ENCODE measurements at regions not wholly inside any gene's neighbourhood (a gene's known extent, or its start where the extent isn't known, plus 50 kb on each side); places are given as distances from the start of the nearest gene placed in this dataset.

DNA sequence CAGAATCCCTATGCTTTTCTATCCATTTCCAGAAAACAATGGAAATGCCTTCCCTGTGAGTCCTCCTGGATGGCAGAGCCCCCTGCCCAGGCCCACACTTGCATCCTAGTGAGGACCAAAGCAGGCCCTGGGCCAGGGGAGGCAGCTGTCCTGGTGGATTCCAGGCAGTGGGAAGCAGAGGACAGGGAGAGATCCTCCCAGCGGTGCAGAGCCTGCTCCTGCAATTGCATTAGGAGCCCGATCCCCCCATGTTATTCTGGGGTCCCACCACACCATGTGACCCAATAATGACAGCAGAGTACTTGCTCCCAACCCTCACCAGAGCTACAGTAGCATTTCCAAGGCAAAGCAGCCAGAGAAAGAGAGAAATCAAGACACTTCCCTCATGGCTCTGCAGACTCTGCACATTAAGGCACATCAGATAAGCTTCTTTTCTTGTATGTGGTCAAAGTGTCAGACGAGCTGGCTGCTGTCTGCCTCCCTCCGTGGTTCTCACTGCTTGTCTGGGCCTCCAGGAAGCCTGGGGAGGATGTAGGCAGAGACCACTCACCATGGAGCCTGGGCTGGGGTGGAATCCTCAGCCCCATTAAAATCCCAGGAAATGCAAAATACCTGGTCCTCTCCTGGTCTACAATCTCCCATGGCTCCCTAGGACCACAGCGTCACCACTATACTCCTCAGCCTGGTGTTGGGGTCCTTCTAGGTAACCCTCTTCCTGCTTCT is 54.9 kb upstream of the RUNX3 start:
- Histone ChIP-seq H3K9ac (ENCODE audit: insufficient read depth, low read depth, low read length) (no peak overlapping the region), H3K9me3 (ENCODE audit: low read length) (no peaks in the 10 kb centered on the region), H3K4me2 (ENCODE audit: low read depth, low read length) (no peak overlapping the region), H3K79me2 (ENCODE audit: insufficient read depth, low read length) (no peaks in the 10 kb centered on the region), H3K27ac (ENCODE audit: extremely low read length, insufficient read depth, low read length) (no peak overlapping the region), H3K4me1 (ENCODE audit: insufficient read depth, low read length) (no peaks in the 10 kb centered on the region), H2AFZ (ENCODE audit: low read length) (no peak overlapping the region), H4K20me1 (ENCODE audit: insufficient read depth, low read length) (no peaks in the 10 kb centered on the region), H3K36me3 (replicated peaks in 1 of 2; ENCODE audit: control insufficient read depth in 1 of 2, insufficient read depth in 2 of 2, low read length in 2 of 2) (no peaks in the 10 kb centered on the region), H3K27me3 (ENCODE audit: control insufficient read depth in 1 of 2, insufficient read depth in 2 of 2, low read length in 2 of 2) (peaks cover 1 to 48% of the 10 kb centered on the region in 2 experiments; a peak in 3 of 5 replicates), H3K4me3 (replicated peaks in 1 of 3; ENCODE audit: insufficient read depth in 1 of 3, low read depth in 2 of 3, low read length in 3 of 3) (no peak overlapping the region)
- no peak for ATAC-seq
- TF ChIP-seq, protein P1, sequence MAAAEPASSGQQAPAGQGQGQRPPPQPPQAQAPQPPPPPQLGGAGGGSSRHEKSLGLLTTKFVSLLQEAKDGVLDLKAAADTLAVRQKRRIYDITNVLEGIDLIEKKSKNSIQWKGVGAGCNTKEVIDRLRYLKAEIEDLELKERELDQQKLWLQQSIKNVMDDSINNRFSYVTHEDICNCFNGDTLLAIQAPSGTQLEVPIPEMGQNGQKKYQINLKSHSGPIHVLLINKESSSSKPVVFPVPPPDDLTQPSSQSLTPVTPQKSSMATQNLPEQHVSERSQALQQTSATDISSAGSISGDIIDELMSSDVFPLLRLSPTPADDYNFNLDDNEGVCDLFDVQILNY (CRISPR knock-in tag; conservative IDR thresholded peaks at IDR 0.05) = no peak
- TF ChIP-seq, protein P2, sequence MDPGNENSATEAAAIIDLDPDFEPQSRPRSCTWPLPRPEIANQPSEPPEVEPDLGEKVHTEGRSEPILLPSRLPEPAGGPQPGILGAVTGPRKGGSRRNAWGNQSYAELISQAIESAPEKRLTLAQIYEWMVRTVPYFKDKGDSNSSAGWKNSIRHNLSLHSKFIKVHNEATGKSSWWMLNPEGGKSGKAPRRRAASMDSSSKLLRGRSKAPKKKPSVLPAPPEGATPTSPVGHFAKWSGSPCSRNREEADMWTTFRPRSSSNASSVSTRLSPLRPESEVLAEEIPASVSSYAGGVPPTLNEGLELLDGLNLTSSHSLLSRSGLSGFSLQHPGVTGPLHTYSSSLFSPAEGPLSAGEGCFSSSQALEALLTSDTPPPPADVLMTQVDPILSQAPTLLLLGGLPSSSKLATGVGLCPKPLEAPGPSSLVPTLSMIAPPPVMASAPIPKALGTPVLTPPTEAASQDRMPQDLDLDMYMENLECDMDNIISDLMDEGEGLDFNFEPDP (CRISPR knock-in tag; conservative IDR thresholded peaks at IDR 0.05) = no peak
- no peak for FAIRE-seq
- intact Hi-C loops (cut with micrococcal nuclease; ENCODE audit: unreplicated experiment) = no loop called here
- WGBS (ENCODE audit: low lambda C conversion rate) = 5% methylated on average over 4 of the region's 5 CpGs
- no peak for DNase-seq (ENCODE audit: low spot score)
- in situ Hi-C loops (cut with HindIII; ENCODE audit: extremely low pct_ligation_motif_present, low pct_unique_long_range_greater_than_20kb) = no loop called here
- ChIA-PET POLR2A (no interaction called here), CTCF (ENCODE audit: low intra/inter-chr PET ratio, low total read pairs) (no interaction called here)
- BruUV-seq (replicated peaks) = no TSS peak

DNA sequence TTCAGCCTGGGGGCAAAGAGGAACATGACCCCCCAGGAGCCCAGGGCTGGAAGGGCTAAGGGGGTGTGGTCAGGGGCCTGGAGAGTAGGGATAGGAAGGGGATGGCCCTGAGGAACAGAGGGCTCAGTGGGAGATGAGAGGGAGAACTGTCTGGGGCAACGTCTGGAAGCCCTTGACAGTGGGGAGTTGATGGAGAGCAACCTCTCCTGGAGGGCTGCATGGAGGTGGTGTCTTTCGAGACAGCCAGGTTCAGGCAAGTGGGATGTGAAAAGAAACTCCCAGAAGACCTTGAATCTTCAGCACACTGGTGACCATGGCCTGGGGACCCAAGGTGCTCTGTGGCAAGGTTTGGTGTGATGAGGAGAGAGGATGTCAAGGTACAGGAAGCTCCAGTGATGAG is 54.2 kb upstream of the RUNX3 start:
- H3K27ac ChIP-seq (ENCODE audit: extremely low read length, insufficient read depth, low read length) = no peak overlapping the region
- H3K4me1 ChIP-seq (ENCODE audit: insufficient read depth, low read length) = no peaks in the 10 kb centered on the region
- CTCF ChIA-PET (ENCODE audit: low intra/inter-chr PET ratio, low total read pairs) = no interaction called here
- intact Hi-C loops (cut with micrococcal nuclease; ENCODE audit: unreplicated experiment) (no loop called here), in situ Hi-C loops (cut with HindIII; ENCODE audit: extremely low pct_ligation_motif_present, low pct_unique_long_range_greater_than_20kb) (no loop called here)
- POLR2A ChIA-PET = no interaction called here
- no peak overlapping the region for H3K9ac ChIP-seq (ENCODE audit: insufficient read depth, low read depth, low read length)
- no TSS peak for BruUV-seq (replicated peaks)
- H3K4me3 ChIP-seq (replicated peaks in 1 of 3; ENCODE audit: insufficient read depth in 1 of 3, low read depth in 2 of 3, low read length in 3 of 3) = no peak overlapping the region
- H3K4me2 ChIP-seq (ENCODE audit: low read depth, low read length) = no peak overlapping the region
- DNase-seq (ENCODE audit: low spot score) = no peak
- no peaks in the 10 kb centered on the region for H3K9me3 ChIP-seq (ENCODE audit: low read length)
- no peak for ATAC-seq
- H3K27me3 ChIP-seq (ENCODE audit: control insufficient read depth in 1 of 2, insufficient read depth in 2 of 2, low read length in 2 of 2) = peaks cover 1 to 44% of the 10 kb centered on the region in 2 experiments; a peak in 3 of 5 replicates
- no peak overlapping the region for H2AFZ ChIP-seq (ENCODE audit: low read length)
- H4K20me1 ChIP-seq (ENCODE audit: insufficient read depth, low read length) = no peaks in the 10 kb centered on the region
- WGBS (ENCODE audit: low lambda C conversion rate) = 0% methylated on average over 2 of the region's 2 CpGs
- H3K79me2 ChIP-seq (ENCODE audit: insufficient read depth, low read length) = no peaks in the 10 kb centered on the region
- no peaks in the 10 kb centered on the region for H3K36me3 ChIP-seq (replicated peaks in 1 of 2; ENCODE audit: control insufficient read depth in 1 of 2, insufficient read depth in 2 of 2, low read length in 2 of 2)
- no peak for FAIRE-seq
- TF ChIP-seq ZNF3 (CRISPR knock-in tag; IDR thresholded peaks at IDR 0.05) (no peak), HNRNPUL1 (IDR thresholded peaks at IDR 0.05; ENCODE audit: low read depth, low read length) (no peak), AHR (CRISPR knock-in tag; IDR thresholded peaks at IDR 0.05) (no peak), ZNF556 (CRISPR knock-in tag; IDR thresholded peaks at IDR 0.05; ENCODE audit: borderline replicate concordance) (no peak), ZNF207 (IDR thresholded peaks at IDR 0.05; ENCODE audit: borderline replicate concordance) (no peak), MAZ (IDR thresholded peaks at IDR 0.05; ENCODE audit: borderline replicate concordance, low read depth, low read length) (no peak), MAZ (CRISPR knock-in tag; IDR thresholded peaks at IDR 0.05; ENCODE audit: low read depth) (no peak), JUNB (CRISPR knock-in tag; IDR thresholded peaks at IDR 0.05; ENCODE audit: borderline replicate concordance) (no peak), ZSCAN25 (CRISPR knock-in tag; IDR thresholded peaks at IDR 0.05) (no peak)
- TF ChIP-seq, protein P3, sequence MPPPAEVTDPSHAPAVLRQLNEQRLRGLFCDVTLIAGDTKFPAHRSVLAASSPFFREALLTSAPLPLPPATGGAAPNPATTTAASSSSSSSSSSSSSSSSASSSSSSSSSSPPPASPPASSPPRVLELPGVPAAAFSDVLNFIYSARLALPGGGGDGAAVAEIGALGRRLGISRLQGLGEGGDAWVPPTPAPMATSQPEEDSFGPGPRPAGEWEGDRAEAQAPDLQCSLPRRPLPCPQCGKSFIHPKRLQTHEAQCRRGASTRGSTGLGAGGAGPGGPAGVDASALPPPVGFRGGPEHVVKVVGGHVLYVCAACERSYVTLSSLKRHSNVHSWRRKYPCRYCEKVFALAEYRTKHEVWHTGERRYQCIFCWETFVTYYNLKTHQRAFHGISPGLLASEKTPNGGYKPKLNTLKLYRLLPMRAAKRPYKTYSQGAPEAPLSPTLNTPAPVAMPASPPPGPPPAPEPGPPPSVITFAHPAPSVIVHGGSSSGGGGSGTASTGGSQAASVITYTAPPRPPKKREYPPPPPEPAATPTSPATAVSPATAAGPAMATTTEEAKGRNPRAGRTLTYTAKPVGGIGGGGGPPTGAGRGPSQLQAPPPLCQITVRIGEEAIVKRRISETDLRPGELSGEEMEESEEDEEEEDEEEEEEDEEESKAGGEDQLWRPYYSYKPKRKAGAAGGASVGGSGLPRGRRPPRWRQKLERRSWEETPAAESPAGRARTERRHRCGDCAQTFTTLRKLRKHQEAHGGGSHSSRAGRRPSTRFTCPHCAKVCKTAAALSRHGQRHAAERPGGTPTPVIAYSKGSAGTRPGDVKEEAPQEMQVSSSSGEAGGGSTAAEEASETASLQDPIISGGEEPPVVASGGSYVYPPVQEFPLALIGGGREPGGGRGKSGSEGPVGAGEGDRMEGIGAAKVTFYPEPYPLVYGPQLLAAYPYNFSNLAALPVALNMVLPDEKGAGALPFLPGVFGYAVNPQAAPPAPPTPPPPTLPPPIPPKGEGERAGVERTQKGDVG (CRISPR knock-in tag; IDR thresholded peaks at IDR 0.05; ENCODE audit: borderline replicate concordance) = no peak

Data from HepG2 (cell line).